ENCODE measurements at regions not wholly inside any gene's neighbourhood (a gene's known extent, or its start where the extent isn't known, plus 50 kb on each side); places are given as distances from the start of the nearest gene placed in this dataset.

DNA sequence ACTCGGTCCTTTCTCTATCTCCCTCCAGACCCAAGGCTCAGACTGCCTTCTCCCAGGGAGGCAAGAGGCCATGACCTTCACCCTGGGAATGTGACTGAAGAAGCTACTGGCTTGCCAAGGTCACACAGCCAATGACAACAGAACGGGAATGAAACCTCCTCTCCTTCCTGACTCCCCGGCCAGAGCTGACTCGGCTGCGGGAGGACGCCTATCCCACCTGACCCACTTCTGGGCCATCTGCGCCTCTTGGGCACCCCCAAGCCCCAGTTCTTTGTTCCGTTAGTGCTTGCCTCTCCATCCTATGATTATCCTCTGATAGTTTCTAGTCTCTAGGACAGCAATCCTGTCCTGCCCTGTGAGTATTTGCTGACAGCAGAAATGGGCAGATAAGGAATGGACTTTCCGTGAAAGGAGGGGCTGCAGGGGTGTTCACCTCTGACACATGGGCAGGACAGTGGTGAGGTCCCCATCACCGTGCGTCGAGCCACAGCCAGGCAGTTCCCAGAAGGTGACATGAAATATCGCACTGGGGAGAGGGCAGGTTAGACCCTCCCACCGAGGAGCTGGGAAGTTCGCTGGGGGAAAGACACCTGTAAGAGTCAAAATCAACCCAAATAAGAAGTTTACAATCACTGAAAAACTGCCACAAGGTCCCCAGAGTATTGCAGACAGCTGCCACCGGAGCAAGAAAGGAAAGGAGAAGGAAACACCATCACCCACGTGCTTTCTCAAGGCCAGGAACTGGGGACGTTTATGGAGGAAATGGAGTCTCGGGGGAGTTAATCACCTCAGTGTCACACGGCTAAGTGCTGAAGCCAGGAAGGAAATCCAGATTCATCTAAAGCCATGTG is 63.0 kb downstream of the INSIG1 start:
- Histone ChIP-seq H3K9me3 (no peaks in the 10 kb centered on the region), H3K4me1 (no peaks in the 10 kb centered on the region), H3K4me3 (no peak overlapping the region), H3K36me3 (no peaks in the 10 kb centered on the region), H3K27ac (no peak overlapping the region), H3K27me3 (no peaks in the 10 kb centered on the region)
- no peak for TF ChIP-seq POLR2AphosphoS5 (IDR thresholded peaks at IDR 0.05; ENCODE audit: insufficient read depth in 1 of 2, low read depth in 1 of 2)
- TF ChIP-seq, protein P1, sequence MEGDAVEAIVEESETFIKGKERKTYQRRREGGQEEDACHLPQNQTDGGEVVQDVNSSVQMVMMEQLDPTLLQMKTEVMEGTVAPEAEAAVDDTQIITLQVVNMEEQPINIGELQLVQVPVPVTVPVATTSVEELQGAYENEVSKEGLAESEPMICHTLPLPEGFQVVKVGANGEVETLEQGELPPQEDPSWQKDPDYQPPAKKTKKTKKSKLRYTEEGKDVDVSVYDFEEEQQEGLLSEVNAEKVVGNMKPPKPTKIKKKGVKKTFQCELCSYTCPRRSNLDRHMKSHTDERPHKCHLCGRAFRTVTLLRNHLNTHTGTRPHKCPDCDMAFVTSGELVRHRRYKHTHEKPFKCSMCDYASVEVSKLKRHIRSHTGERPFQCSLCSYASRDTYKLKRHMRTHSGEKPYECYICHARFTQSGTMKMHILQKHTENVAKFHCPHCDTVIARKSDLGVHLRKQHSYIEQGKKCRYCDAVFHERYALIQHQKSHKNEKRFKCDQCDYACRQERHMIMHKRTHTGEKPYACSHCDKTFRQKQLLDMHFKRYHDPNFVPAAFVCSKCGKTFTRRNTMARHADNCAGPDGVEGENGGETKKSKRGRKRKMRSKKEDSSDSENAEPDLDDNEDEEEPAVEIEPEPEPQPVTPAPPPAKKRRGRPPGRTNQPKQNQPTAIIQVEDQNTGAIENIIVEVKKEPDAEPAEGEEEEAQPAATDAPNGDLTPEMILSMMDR (IDR thresholded peaks at IDR 0.05), result no peak
- no peak for TF ChIP-seq POLR2A (IDR thresholded peaks at IDR 0.05)
- no peak for DNase-seq (ENCODE audit: extremely low spot score in 2 of 2)
- intact Hi-C loops (cut with DNase I), result no loop called here

- intact Hi-C loops (cut with DNase I), result no loop called here
- no peaks in the 10 kb centered on the region for H3K4me1 ChIP-seq
- no peaks in the 10 kb centered on the region for H3K9me3 ChIP-seq
- no peak overlapping the region for H3K27ac ChIP-seq
- no peaks in the 10 kb centered on the region for H3K27me3 ChIP-seq
- no peak overlapping the region for H3K4me3 ChIP-seq
- no peak for TF ChIP-seq POLR2A (IDR thresholded peaks at IDR 0.05)
- TF ChIP-seq, protein P1 (IDR thresholded peaks at IDR 0.05), result no peak
- TF ChIP-seq POLR2AphosphoS5 (IDR thresholded peaks at IDR 0.05; ENCODE audit: insufficient read depth in 1 of 2, low read depth in 1 of 2), result no peak
- H3K36me3 ChIP-seq, result no peaks in the 10 kb centered on the region
- DNase-seq (ENCODE audit: extremely low spot score in 2 of 2), result no peak
These were observed 63.6 kb downstream of the INSIG1 start for GRCh38 chr7:155361346-155361680.

GRCh38 chr7:155361947-155362346 is 64.3 kb downstream of the INSIG1 start:
- DNase-seq (ENCODE audit: extremely low spot score in 2 of 2), result no peak
- no peaks in the 10 kb centered on the region for H3K27me3 ChIP-seq
- TF ChIP-seq POLR2A (IDR thresholded peaks at IDR 0.05) (no peak), POLR2AphosphoS5 (IDR thresholded peaks at IDR 0.05; ENCODE audit: insufficient read depth in 1 of 2, low read depth in 1 of 2) (no peak)
- TF ChIP-seq, protein P1 (IDR thresholded peaks at IDR 0.05), result no peak

GRCh38 chr7:155362380-155363145 is 64.9 kb downstream of the INSIG1 start:
- Histone ChIP-seq H3K27me3 (no peaks in the 10 kb centered on the region), H3K27ac (no peak overlapping the region), H3K4me1 (no peaks in the 10 kb centered on the region), H3K9me3 (no peaks in the 10 kb centered on the region), H3K4me3 (no peak overlapping the region), H3K36me3 (no peaks in the 10 kb centered on the region)
- no peak for DNase-seq (ENCODE audit: extremely low spot score in 2 of 2)
- no peak for TF ChIP-seq POLR2AphosphoS5 (IDR thresholded peaks at IDR 0.05; ENCODE audit: insufficient read depth in 1 of 2, low read depth in 1 of 2)
- TF ChIP-seq, protein P1 (IDR thresholded peaks at IDR 0.05), result no peak
- TF ChIP-seq POLR2A (IDR thresholded peaks at IDR 0.05), result no peak
- intact Hi-C loops (cut with DNase I), result no loop called here

More at GRCh38 chr7:155361947-155362346, 64.3 kb downstream of the INSIG1 start:
- Histone ChIP-seq H3K36me3 (no peaks in the 10 kb centered on the region), H3K27ac (no peak overlapping the region), H3K9me3 (no peaks in the 10 kb centered on the region), H3K4me1 (no peaks in the 10 kb centered on the region), H3K4me3 (no peak overlapping the region)
- intact Hi-C loops (cut with DNase I), result no loop called here

GRCh38 chr7:155363146-155363539 is 65.5 kb downstream of the INSIG1 start:
- Histone ChIP-seq H3K27me3 (no peaks in the 10 kb centered on the region), H3K36me3 (no peaks in the 10 kb centered on the region), H3K9me3 (no peaks in the 10 kb centered on the region), H3K4me1 (no peaks in the 10 kb centered on the region), H3K27ac (no peak overlapping the region), H3K4me3 (no peak overlapping the region)
- DNase-seq (ENCODE audit: extremely low spot score in 2 of 2), result no peak
- TF ChIP-seq, protein P1 (IDR thresholded peaks at IDR 0.05), result no peak
- TF ChIP-seq POLR2A (IDR thresholded peaks at IDR 0.05), result no peak
- intact Hi-C loops (cut with DNase I), result no loop called here
